ENCODE measurements at regions not wholly inside any gene's neighbourhood (a gene's known extent, or its start where the extent isn't known, plus 50 kb on each side); places are given as distances from the start of the nearest gene placed in this dataset.

DNA sequence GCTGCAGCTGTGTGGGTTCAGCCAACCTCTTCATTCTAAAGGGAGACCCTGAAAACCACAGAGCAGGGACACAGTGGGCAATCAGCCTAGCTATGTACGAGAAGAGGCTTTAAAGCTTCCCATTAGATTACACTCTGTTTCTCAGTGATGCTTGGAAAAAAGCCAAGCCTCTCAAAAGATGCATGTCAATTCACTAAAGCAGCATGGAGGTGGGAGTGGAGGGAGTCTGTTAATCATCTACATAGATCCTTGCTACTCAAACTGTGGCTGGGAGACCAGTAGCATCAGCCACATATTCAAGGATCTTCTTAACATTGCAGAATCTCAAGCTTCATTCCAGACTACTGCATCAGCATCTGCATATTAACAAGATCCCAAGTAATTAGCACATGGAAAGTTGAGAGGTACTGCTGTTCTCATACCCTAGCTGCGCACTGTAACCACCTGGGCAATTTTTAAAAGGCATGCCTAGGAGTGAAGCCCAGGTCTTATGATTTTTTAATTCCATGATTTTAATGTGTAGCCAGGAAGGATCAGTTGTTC is 305.9 kb downstream of the PMP22 start:
- Mint-ChIP-seq H3K27ac (no peak overlapping the region), H3K9me3 (peaks cover 2% of the 10 kb centered on the region), H3K27me3 (peaks cover 5% of the 10 kb centered on the region), H3K4me1 (ENCODE audit: low read depth) (no peaks in the 10 kb centered on the region), H3K4me3 (no peak overlapping the region), H3K36me3 (no peaks in the 10 kb centered on the region)
- no peak for DNase-seq
- ChIA-PET CTCF (no interaction called here), POLR2A (no interaction called here)
- intact Hi-C loops (cut with micrococcal nuclease), result no loop called here

DNA sequence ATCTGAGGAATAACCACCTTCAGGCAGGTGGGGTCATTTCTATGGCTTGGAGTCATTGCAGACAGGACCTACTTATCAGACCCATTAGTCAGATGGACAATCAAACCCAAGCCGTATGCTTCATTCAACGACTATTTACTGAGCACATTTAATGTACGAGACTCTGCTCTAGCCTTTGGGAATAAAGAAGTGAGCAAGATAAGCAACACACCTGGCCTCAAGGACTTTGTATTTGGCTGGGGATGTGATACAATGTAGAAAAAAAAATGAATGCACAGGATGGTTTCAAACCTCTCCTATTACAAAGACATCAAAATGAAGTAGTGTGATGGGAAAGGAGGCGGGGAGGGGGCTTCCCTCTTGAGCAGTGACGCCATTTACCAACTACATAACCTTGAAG is 311.7 kb downstream of the PMP22 start:
- peaks cover 7% of the 10 kb centered on the region for H3K27me3 Mint-ChIP-seq
- ChIA-PET CTCF (no interaction called here), POLR2A (no interaction called here)
- H3K9me3 Mint-ChIP-seq, result no peaks in the 10 kb centered on the region
- H3K4me1 Mint-ChIP-seq (ENCODE audit: low read depth), result no peaks in the 10 kb centered on the region
- H3K27ac Mint-ChIP-seq, result no peak overlapping the region
- H3K36me3 Mint-ChIP-seq, result no peaks in the 10 kb centered on the region
- no peak overlapping the region for H3K4me3 Mint-ChIP-seq
- intact Hi-C loops (cut with micrococcal nuclease), result no loop called here
- DNase-seq, result no peak

DNA sequence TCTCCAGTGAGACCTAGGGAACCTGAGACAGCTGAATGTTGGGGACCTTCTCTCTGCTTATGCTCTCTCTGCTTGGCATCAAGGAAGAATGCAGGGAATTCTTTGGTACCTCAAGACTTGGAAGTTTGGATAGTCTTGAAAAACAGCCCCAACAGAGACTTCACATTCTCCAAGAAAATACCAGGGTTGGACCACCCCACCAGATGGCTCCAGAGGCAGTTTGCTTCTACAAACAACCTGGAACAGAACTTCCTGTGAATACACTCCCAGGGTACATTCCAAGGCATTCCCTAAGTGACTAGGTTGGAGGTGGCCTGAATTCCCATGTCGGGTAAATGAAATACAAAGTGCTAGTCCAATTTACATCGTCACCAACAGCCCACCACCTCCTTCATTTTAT is 314.4 kb downstream of the PMP22 start:
- Mint-ChIP-seq H3K27me3 (peaks cover 8% of the 10 kb centered on the region), H3K4me3 (no peak overlapping the region), H3K9me3 (no peaks in the 10 kb centered on the region), H3K4me1 (ENCODE audit: low read depth) (no peaks in the 10 kb centered on the region), H3K36me3 (no peaks in the 10 kb centered on the region), H3K27ac (no peak overlapping the region)
- ChIA-PET POLR2A (no interaction called here), CTCF (no interaction called here)
- intact Hi-C loops (cut with micrococcal nuclease), result no loop called here
- DNase-seq, result no peak

DNA sequence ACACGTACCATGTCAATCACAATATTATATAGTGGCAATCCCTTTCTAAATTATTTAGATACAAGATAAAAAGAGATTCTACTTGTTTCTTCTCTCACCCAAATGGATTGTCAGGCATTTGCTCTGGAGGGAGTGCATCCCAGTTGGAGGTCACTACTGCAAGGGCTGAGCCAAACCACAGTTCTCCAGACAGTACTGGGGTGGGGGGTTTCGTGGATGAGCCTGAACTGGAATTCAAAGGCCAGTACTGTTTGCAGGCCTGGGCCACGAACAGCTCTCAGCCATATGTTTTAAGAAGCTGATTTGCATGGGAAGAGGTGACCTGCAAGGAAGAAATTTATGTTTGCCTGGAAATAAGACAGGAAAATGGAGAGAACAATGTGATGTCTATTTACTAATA is 314.9 kb downstream of the PMP22 start:
- no peak for DNase-seq
- CTCF ChIA-PET, result no interaction called here
- Mint-ChIP-seq H3K27ac (no peak overlapping the region), H3K4me3 (no peak overlapping the region), H3K27me3 (peaks cover 8% of the 10 kb centered on the region), H3K9me3 (no peaks in the 10 kb centered on the region), H3K36me3 (no peaks in the 10 kb centered on the region), H3K4me1 (ENCODE audit: low read depth) (no peaks in the 10 kb centered on the region)
- POLR2A ChIA-PET, result no interaction called here
- intact Hi-C loops (cut with micrococcal nuclease), result no loop called here

DNA sequence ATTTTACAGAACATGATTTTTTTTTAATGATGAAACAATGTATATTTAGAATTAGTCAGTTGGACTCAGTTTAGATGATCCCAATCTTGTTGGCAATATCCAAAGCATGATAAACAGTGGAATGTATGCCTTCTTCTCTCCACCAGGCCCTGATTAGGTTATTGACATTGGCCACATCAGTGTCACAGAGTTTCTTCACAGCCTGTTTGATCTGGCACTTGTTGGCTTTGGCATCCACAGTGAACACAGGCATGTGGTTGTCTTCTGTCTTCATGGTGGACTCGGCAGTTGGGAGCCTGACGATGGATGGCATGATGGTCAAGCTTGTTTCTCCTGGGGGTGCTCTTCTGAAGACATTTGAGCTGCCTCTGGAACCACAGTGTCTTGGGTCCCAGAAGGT is 317.5 kb downstream of the PMP22 start:
- intact Hi-C loops (cut with micrococcal nuclease), result no loop called here
- no peaks in the 10 kb centered on the region for H3K4me1 Mint-ChIP-seq (ENCODE audit: low read depth)
- H3K27ac Mint-ChIP-seq, result no peak overlapping the region
- no peak overlapping the region for H3K4me3 Mint-ChIP-seq
- H3K9me3 Mint-ChIP-seq, result no peaks in the 10 kb centered on the region
- H3K36me3 Mint-ChIP-seq, result no peaks in the 10 kb centered on the region
- DNase-seq, result no peak
- ChIA-PET CTCF (no interaction called here), POLR2A (no interaction called here)
- peaks cover 15% of the 10 kb centered on the region for H3K27me3 Mint-ChIP-seq

DNA sequence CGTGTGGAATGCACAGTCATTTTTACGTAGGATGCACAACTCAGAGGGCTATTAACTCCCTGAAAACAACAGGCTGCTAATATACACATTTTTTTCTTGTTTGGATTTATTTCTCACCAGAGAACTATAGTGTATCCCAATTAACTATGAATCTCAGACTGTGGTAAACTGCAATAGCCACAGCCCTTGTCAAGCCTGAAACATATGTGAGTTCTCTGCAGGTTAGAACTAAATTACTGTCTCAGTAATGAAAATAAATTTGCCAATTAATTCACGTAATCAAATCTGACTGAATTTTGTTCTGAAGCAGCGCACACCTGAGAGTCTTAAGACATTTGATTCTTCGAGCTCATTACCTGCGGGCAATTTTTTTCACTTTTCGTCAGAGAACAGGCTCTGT is 318.6 kb downstream of the PMP22 start:
- Mint-ChIP-seq H3K36me3 (no peaks in the 10 kb centered on the region), H3K27ac (no peak overlapping the region), H3K4me3 (no peak overlapping the region), H3K4me1 (ENCODE audit: low read depth) (no peaks in the 10 kb centered on the region), H3K9me3 (no peaks in the 10 kb centered on the region), H3K27me3 (peaks cover 13% of the 10 kb centered on the region)
- intact Hi-C loops (cut with micrococcal nuclease), result no loop called here
- no peak for DNase-seq
- ChIA-PET POLR2A (no interaction called here), CTCF (no interaction called here)

DNA sequence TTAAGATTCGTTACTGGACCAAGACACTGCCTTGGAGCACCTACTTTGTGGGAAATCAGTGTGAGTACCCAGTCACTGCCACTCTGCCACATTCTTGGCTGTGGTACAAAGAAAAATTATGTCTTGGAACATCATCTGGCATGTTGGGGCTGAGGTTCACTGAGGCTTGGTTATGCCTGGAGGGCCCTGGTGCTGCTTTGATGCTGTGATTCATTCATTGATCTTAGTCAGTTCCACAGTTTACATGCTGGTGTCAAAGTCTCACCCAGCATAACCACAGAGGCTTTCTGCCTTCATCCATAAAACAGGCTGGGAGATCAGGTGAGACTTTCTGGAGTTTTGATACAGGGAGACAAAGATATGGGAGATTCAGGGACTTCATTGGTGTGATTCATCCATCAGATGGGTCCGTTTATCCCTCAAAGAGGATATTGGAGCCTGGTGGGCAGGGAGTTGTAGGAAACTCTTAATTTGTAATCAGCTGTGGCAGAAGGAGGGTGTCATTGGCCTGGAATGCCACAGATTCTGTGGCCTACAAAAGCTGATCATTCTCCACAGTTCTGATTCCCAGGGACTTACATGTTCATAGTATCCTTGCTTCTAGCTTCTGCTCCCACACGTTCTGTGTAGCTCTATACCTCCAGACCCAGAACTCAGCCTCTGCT is 322.5 kb downstream of the PMP22 start:
- Mint-ChIP-seq H3K27ac (no peak overlapping the region), H3K27me3 (peaks cover 13% of the 10 kb centered on the region), H3K4me3 (no peak overlapping the region), H3K4me1 (ENCODE audit: low read depth) (no peaks in the 10 kb centered on the region), H3K9me3 (no peaks in the 10 kb centered on the region), H3K36me3 (no peaks in the 10 kb centered on the region)
- ChIA-PET POLR2A (no interaction called here), CTCF (no interaction called here)
- no peak for DNase-seq
- intact Hi-C loops (cut with micrococcal nuclease), result no loop called here

DNA sequence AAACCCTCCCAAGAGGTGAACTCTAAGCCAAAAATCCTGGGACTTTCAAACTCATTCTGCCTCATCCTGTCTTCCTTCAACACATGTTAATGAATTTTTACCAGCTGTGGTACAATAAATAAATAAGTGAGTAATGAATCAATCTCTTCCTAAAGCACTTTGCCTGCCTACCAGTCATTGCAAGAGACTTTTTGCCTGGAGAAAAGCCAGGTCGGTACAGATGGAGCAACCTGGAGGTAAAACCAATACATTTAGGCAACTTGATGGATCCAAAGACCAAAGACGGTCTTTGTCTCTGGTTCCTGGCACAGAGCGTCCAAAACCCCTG is 324.2 kb downstream of the PMP22 start:
- H3K27me3 Mint-ChIP-seq, result peaks cover 9% of the 10 kb centered on the region
- DNase-seq, result no peak
- no peak overlapping the region for H3K27ac Mint-ChIP-seq
- H3K9me3 Mint-ChIP-seq, result no peaks in the 10 kb centered on the region
- ChIA-PET POLR2A (no interaction called here), CTCF (no interaction called here)
- H3K4me1 Mint-ChIP-seq (ENCODE audit: low read depth), result no peaks in the 10 kb centered on the region
- no peak overlapping the region for H3K4me3 Mint-ChIP-seq
- intact Hi-C loops (cut with micrococcal nuclease), result no loop called here
- no peaks in the 10 kb centered on the region for H3K36me3 Mint-ChIP-seq

DNA sequence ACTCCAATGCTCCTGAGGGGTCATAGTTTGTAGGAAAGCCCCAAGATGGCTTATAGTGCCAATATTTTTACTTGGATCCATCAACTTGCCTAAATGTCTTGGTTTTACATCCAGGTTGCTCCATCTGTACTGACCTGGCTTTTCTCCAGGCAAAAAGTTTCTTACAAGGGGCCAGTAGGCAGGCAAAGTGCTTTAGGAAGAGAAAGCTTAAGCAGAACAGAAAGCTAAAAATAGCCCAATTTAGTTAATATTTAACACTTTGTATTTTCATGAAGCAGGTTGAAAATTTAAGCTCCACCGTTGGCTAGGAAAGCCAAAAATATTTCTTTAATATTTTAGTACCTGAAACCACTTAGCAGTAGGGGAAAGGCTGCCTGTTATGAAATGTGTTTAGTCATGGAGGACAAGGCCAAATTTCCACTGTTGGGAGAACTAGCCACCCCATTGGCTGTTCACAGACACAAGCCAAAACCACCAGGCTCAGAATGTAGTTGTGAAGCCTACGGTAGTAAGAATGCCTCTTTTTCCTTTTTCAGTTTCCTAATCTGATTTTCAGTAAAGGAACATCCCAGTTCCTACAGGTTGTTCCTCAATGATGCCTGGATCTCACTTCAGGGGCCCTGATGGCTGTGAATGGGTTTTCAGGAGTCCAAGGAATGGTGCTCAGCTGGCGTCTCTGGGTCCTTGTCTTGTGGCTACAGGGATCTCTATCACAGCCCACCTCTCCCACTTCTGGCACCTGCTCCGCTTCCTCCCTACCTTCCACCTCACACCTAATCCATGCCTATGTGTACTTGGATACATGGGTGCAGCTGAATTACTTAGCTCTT is 324.8 kb downstream of the PMP22 start:
- CTCF ChIA-PET, result no interaction called here
- POLR2A ChIA-PET, result no interaction called here
- Mint-ChIP-seq H3K27ac (no peak overlapping the region), H3K4me1 (ENCODE audit: low read depth) (no peaks in the 10 kb centered on the region), H3K4me3 (no peak overlapping the region), H3K9me3 (no peaks in the 10 kb centered on the region), H3K36me3 (no peaks in the 10 kb centered on the region), H3K27me3 (peaks cover 9% of the 10 kb centered on the region)
- intact Hi-C loops (cut with micrococcal nuclease), result no loop called here
- DNase-seq, result no peak

DNA sequence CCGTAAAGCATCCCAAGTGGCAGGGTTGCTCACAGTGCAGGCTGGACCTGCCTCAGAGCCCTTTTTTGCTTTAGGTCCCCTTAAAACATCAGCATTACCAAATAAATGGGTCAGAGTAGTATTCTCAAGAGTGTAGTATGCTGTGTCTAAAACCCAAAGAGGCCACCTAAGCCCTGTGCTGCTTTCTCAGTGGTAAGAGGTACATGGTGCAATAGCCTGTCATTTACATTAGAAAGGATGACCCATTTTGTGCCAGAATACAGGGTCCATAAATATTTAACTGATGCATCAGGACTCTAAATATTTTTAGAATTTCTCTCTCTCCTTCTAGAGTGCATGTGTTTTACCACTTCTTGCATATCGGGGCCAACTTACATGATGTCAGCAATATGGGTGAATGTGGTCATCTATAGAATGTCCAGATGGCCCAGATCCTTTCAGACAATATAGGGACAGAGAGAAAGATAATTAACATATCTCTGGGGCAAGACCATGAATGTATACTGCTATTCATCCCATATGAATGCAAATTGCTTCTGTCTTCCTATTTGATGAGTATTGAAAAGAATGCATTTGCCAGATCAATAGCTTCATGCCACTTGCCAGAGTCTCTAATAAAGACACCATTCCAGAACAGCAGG is 329.2 kb downstream of the PMP22 start:
- no peaks in the 10 kb centered on the region for H3K9me3 Mint-ChIP-seq
- intact Hi-C loops (cut with micrococcal nuclease), result no loop called here
- H3K4me3 Mint-ChIP-seq, result no peak overlapping the region
- H3K27ac Mint-ChIP-seq, result no peak overlapping the region
- POLR2A ChIA-PET, result no interaction called here
- H3K4me1 Mint-ChIP-seq (ENCODE audit: low read depth), result no peaks in the 10 kb centered on the region
- DNase-seq, result no peak
- CTCF ChIA-PET, result interaction anchor here (2.2 kb wide), 1 partner anchor 9 kb away, joined by 4 read pairs; no protein-coding TSS in a partner anchor
- H3K36me3 Mint-ChIP-seq, result no peaks in the 10 kb centered on the region
- H3K27me3 Mint-ChIP-seq, result peaks cover 1% of the 10 kb centered on the region

DNA sequence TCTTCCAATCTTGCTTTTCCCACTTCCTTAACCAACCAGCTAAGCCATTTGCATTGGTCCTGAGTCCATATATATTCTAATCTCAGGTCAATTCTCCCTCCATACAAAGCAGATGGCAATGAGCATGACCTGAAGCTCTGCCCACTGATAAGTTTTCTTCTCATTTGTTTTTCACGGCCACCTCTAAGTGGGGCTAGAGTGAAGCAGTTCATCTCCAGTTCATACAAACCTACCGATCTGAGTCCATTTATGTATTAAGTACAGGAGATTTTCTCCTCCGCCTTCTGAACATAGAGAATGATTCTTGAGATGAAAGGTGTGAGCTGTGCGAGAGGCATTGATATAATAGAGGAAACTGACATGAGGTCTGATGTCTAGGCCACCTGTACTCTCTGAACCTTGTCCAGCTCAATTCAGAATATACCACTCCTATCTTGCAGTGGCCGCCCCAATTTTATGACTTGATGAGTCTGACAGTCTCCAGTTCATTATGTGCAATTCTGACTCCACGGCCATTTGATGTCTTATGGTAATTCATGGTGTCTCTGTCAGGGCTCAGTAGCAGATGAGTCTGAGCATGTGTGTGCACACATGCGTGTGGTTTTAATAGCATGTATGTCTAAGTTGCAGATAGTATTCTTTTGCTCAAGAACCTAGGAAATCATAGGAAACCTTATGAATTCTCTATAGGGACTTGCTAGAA is 329.8 kb downstream of the PMP22 start:
- H3K27me3 Mint-ChIP-seq, result no peaks in the 10 kb centered on the region
- no peaks in the 10 kb centered on the region for H3K9me3 Mint-ChIP-seq
- intact Hi-C loops (cut with micrococcal nuclease), result no loop called here
- CTCF ChIA-PET, result interaction anchor here (2.2 kb wide), 1 partner anchor 9 kb away, joined by 4 read pairs; no protein-coding TSS in a partner anchor
- no peak overlapping the region for H3K4me3 Mint-ChIP-seq
- no peak overlapping the region for H3K27ac Mint-ChIP-seq
- no peaks in the 10 kb centered on the region for H3K36me3 Mint-ChIP-seq
- H3K4me1 Mint-ChIP-seq (ENCODE audit: low read depth), result no peaks in the 10 kb centered on the region
- POLR2A ChIA-PET, result no interaction called here
- DNase-seq, result no peak

DNA sequence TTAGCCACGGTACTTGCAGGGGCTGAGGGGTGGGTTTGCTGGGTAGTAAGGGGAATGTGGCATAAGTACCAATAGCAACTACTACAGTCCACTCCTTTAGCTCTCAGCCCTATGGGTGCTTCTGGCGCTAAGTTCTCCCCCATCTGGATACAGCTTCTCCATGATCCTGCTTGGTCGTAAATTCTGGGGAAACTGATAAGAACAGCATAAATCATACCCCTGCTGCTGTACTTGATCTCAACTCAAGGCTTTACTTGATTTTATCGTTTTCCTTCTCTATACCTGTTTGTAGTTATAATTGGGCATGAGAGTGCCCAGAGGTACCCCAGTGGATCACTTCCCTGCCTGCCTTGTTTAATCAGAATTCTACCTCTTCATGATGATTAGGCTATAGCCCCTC is 331.4 kb downstream of the PMP22 start:
- no peaks in the 10 kb centered on the region for H3K36me3 Mint-ChIP-seq
- H3K4me3 Mint-ChIP-seq, result no peak overlapping the region
- intact Hi-C loops (cut with micrococcal nuclease), result no loop called here
- H3K27me3 Mint-ChIP-seq, result peaks cover 1% of the 10 kb centered on the region
- no peak overlapping the region for H3K27ac Mint-ChIP-seq
- ChIA-PET POLR2A (no interaction called here), CTCF (no interaction called here)
- no peaks in the 10 kb centered on the region for H3K4me1 Mint-ChIP-seq (ENCODE audit: low read depth)
- DNase-seq, result no peak
- no peaks in the 10 kb centered on the region for H3K9me3 Mint-ChIP-seq
